Erythroblast (primary cell): ENCODE measurements at regions not wholly inside any gene's neighbourhood (a gene's known extent, or its start where the extent isn't known, plus 50 kb on each side); places are given as distances from the start of the nearest gene placed in this dataset.

Source experiments
- GATA1 ChIP-seq: IDR thresholded peaks from 2 replicates; pipeline ENCODE4 v1.6.1; 2011; ENCODE audit warnings: low read depth, mild to moderate bottlenecking, control low read depth, low read length, moderate library complexity
- POLR2A ChIP-seq: IDR thresholded peaks from 2 replicates; pipeline ENCODE4 v1.6.1; 2011; ENCODE audit warnings: mild to moderate bottlenecking, low read length

- TF ChIP-seq POLR2A: no peak
- no peak for TF ChIP-seq GATA1
Measured at GRCh38 chr20:48220033-48220633, 434.9 kb upstream of the SULF2 start.
